NCI-H1436 treated with DMSO at 0.1 percent for 48 hours (cell line): ENCODE measurements at regions not wholly inside any gene's neighbourhood (a gene's known extent, or its start where the extent isn't known, plus 50 kb on each side); places are given as distances from the start of the nearest gene placed in this dataset.
"Not testable (repeated sequence)": the region's sequence is repeated elsewhere in the genome, so short reads cannot be mapped to it uniquely, and the experiment has no call there.

ENCODE experiments used
- DNase-seq: peaks from one replicate; lab custom pipeline; 2025; lab: John Stamatoyannopoulos, UW

DNA sequence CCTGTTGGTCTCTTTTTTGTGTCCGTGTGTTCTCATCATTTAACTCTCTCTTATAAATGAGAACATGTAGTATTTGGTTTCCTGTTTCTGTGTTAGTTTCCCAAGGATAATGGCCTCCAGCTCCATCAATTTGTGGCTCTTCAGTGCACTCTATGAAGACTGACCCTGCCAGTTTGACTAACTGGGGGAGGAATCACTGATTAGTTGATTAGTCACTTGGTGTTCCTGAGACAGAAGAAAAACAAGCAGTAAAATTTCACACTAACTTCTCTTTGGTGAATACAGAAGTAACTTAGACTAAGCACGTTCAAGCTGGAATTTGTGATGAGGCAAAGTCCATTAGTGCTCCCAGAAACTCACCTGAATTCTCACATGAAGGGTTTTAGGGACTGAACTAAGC is 495.8 kb upstream of the RORB start:
- DNase-seq = no peak

DNA sequence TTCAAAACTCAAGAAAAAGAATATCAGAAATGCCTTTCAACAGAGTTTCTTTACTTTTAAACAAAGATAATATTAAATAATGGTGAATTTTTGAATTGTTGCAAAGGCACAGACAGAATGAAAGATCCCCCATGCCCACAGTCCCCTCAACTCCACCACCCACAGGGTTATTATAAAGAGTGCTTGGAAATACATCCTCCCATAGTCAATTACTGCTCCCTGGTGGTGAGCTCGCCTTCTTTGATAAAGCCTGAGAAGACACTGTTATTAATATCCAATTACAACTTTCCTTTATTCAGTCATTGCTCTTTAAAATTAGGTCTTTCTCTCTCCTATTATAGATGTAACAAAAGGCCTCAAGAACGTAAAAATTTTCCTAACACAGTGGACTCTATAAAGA is 490.2 kb upstream of the RORB start:
- no peak for DNase-seq

DNA sequence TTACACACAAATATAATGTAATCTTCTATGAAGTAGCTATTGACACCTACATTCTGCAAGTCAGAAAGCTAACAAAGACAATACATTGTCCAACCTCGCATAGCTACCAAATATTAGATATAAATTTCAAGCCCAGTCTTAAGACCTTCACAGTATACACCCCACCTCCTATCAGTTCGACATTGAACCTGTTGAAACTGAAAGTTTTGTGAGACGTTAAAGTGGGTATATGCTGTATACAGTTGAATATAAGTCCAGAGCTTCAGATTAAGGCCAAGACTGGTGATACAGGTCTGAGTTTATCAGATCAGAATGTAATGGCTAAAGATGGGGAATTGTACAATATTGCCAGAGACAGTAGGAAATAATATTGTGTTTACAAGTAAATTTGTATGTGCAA is 489.3 kb upstream of the RORB start:
- no peak for DNase-seq

DNA sequence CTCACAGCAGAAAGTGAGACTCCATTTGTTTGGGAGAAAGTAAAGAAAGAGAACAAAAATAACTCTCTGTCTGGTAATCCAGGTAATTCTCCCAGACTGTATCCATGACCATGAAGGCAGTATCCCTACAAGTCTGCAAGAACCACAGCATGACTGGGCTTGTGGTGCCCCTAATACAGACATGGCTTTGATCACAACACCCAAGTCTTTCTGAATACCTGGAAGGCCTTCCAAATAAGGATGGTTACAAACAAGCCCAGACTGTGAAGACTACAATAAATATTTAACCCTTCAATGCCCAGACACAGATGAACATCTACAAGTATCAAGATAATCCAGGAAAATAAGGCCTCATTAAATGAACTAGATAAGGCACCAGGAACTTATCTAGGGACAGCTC is 481.1 kb upstream of the RORB start:
- DNase-seq = no peak

DNA sequence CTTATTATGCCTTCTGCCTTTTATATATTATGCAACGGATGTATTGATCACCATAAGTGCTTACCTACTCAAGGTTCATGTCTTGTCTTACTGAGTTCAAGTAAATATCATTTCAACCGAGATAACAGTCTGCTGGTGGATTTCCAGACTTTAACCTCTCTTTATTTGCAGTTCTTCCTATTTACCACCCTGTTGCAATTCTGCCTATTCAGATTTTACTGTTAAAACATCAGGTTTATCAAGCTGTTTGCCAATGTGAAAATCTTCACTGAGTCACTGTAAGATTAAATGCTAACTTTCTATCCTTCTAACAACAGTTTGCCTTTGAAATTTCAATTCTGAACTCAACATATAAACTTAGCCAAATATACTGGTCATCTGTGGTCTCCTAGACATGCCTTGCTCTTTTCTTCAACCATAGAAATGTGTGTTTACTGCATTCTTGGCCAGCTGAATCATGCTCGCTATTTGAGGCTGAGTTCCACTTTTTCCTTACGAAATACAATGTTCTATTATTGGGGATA is 471.7 kb upstream of the RORB start:
- DNase-seq = no peak

DNA sequence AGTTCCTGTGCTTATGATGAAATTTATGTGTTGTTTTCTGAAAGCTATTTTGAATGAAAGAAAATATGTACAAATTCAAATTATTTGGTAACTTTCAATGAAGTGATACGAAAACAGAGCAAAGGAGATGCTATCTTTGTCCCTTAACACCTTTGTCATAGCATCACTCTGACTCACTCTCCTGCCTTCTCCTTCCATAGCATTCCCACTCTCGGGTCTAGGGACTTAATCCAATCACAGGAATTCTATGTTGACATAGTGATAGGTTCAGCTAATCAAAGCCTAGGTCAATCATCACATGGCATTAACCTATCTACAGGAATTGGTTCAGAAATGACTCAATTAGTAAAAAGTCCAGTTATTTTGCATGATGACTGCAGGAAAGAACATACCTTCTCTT is 464.7 kb upstream of the RORB start:
- DNase-seq = no peak

DNA sequence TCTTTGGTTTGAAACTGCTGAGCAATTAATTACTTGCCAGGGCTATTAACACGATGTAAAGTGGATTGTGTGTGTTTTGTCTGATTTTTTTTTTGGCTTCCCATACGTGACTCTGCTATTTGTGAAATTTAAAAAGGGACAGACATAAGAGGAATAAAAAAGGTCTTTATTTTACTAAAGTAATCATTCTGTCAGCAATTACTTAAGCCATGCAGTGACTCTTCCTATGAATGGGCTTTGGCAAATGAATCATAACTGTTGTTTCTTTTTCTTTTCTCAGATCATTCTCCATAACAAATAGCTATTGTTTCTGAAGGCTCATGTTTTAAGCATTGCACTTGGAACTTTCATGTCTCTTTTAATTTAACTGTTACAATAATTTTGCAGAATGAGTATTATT is 461.3 kb upstream of the RORB start:
- DNase-seq = no peak

DNA sequence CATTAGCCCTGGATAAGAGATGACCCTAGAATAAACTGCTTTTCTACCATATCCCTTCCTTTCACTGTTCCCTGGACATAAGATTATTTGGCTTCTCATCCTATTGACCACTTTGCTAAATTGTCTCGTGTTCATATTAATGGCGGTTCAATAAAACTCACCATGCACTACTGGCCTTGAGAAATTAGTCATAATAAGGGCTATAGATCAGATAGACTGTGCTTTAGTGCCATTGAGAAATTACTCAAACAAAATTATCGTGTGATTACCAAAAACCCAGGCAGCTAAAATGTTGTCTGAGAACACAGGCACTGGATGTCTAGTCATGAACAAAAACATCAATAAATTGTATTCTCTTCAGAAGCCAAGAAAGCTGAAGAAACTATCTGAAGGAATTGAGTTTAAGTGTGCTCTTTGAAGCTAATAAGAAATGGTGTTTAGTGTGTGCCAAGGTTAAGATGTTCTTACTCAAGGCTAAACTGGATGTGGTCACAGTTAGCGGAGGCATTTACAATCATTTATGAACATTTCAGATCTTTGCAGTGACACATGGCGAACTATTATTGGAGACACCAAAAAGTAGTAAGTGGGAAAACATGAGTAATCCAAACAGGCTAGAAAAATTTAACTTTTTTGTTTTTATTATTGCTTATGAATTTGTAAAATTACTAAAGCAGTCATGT is 460.4 kb upstream of the RORB start:
- DNase-seq = no peak

DNA sequence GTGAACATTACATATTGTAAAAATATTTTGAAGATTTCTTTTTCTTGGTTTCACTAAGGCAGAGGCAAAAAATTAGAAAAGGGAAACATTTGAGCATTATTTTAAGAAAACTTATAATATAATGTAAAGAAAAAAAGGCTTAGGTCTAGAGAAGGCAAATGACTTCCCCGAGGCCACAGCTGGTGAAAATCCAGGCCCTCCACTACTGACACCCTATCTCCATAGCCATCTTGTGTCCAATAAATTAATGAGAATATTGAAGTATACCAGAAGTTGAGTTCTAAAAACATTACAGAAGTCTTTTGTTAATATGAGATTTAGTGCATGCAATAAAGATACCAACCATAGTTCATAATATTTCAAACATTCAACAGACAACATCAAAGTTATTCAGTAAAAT is 459.9 kb upstream of the RORB start:
- no peak for DNase-seq

DNA sequence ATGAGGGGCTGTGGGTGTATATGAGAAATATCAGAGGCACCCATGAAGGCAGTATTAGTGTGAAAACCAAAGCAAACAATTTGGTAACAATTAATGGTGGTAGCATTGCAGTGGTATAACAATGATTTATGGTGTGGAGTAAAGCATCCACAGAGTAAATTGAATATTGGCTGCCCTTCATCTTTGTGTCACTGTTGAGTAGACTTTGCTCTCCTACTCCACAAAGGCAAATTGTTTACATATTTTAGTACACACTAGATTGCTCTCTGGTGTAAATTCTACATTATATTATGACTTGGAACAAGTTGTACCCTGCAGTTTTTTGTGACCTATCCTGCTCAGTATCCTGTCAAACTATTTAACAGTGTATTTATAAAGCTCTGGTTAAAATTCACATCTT is 455.5 kb upstream of the RORB start:
- DNase-seq = no peak

DNA sequence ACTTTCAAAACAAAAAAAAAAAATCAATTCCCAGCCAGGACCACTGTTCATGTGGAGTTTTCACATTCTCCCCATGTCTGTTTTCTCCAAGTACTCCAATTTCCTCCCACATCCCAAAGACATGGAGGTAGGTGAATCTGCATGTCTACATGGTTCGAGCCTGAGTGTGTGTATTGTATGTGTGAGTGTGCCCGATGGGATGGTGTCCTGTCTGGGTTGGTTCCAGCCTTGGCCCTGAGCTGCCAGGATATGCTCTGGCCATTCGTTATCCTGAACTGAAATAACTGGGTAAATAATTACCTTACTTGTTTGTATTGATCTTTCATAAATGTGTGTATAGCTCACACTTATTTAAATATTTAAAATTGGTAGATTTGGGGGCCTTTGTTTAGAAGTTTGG is 452.3 kb upstream of the RORB start:
- DNase-seq = no peak

DNA sequence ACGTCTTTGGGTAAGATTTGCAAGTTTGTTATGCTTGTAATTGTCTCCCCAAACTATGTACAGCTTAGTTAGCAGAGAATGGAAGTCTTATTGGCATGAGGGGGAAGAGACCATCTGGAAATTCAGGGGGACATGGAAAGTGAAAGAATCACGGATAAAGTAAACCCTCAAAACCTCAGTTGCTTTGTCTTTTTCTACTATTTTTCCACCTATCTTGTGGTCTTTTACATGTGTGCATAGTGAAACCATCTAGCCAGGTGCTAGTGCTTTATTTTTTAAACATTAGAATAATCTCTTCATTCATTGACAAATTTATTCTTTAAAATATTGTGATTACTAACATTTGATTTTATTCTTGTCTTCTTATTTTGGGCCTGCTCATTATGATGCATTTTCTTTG is 441.1 kb upstream of the RORB start:
- no peak for DNase-seq

DNA sequence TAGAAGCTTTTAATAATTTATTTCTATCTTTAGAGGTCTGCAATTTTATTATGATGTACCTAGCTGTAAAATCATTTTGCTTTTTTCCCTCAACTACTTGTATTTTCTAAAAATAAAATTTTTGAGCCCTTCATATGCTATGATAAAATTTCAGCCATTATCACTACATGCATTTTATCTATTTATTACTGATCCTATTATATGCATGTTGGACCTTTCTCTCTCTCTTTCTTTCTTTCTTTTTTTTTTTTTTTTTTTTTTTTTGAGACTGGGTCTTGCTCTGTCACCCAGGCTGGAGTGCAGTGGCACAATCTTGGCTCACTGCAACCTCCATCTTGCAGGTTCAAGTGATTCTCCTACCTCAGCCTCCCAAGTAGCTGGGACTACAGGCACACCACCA is 440.1 kb upstream of the RORB start:
- DNase-seq = not testable (repeated sequence)

DNA sequence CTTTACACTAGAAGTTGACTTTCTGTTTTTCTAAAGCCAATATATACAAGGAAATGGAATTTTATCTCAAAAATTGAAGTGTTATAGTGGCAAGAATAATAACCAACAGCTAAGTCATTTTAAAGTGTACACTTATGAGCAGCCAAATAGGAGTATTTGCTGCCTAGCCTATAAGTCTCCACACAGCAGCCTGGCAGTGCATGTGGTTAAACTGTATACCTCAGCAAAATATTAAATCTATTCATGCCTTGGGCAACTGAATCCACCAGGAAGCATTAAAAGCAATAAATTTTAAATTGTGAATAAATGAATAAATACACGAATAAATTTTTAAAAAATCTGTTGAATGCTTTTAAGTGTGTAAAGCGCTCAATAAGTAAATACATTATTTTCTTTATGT is 432.4 kb upstream of the RORB start:
- DNase-seq = no peak

DNA sequence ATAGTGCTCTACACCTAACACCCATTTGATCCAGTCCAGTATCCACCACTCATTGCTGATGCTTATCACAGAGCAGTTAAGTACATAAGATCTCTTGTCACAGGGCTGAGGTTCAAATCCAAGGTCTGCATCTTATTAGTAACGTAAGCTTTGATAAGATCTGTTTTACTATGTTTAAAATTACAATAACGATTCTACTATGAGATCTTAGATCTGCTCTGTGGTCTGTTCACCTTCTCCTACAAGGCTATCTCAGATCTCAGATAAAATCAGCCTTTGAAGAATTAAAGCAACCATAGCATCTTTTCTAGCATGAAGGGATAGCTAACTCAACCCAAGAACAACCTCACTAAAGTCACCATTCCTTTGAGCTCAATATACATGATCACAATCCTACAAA is 431.0 kb upstream of the RORB start:
- DNase-seq = no peak

DNA sequence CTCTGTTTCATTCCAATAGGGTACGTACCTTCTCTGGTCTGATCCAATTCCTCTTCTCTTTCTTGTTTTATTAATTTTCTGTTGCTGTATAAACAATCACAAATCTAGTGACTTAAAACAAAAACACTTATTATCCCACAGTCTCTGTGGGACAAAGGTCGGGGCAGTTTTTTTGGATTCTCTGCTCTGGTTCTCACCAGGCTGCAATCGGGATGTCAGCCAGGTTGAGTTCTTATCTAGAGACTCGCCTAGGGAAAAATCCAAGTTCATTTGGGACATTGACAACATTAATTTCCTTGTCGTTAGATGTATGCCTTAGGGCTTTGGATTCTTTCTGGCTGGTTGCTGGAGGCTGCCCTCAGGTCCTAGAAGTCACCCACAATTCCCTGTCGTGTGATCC is 430.5 kb upstream of the RORB start:
- DNase-seq = no peak

DNA sequence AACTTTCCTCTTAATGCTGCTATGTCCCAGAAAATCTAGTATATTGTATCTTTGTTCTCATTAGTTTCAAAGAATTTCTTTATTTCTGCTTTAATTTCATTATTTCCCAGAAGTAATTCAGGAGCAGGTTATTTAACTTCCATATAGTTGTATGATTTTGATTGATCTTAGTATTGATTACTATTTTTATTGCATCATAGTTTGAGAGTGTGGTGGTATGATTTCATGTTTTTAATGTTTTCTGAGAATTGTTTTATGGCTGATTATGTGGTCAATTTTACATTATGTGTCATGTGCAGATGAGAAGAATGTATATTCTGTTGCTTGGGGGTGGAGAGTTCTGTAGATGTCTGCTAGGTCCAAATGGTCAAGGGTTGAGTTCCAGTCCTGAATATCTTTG is 425.6 kb upstream of the RORB start:
- DNase-seq = no peak

DNA sequence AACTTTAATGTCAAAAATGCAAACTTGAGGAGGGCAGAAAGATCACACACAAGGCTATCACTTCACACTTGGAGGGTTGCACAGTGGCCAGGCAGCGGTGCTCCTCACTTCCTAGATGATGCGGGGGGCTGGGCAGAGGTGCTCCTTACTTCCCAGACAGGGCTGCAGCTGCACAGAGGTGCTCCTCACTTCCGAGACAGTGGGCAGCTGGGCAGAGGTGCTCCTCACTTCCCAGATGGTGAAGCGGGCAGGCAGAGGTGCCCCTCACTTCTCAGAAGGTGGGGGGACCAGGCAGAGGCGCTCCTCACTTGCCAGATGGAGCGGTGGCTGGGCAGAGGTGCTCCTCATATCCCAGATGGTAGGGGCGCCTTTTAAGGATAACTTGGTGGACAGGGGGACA is 423.2 kb upstream of the RORB start:
- no peak for DNase-seq

DNA sequence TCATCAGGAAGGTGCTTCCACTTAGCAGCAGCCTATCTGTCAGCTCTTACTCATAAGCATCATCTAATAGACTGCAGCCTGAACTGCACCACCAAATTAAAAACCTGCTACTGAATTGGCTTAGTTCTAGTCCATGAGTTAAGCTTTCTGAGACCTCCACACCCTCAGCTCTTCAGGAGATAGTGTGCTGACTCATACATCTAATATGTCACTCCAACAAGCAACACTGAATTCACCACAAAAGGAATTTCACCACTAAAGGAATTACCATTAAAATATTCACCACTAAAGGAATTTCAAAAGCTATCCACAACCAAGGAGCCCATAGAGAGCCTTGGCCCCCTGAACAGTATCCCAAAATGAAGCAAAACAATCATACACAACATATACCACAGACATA is 418.5 kb upstream of the RORB start:
- no peak for DNase-seq

DNA sequence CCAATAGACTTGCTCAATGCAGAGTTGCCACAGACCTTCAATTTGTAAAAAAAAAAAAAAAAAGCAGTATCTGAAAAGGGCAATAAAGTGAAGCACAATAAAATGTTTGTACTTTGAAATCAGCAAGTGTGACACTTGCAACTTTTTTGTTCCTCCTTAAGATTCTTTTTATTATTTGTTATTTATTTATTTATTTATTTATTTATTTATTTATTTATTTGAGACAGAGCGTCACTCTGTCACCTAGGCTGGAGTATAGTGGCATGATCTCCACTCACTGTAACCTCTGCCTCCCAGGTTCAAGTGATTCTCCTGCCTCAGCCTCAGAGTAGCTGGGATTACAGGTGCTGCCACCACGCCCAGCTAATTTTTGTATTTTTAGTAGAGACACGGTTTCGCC is 416.5 kb upstream of the RORB start:
- not testable (repeated sequence) for DNase-seq

DNA sequence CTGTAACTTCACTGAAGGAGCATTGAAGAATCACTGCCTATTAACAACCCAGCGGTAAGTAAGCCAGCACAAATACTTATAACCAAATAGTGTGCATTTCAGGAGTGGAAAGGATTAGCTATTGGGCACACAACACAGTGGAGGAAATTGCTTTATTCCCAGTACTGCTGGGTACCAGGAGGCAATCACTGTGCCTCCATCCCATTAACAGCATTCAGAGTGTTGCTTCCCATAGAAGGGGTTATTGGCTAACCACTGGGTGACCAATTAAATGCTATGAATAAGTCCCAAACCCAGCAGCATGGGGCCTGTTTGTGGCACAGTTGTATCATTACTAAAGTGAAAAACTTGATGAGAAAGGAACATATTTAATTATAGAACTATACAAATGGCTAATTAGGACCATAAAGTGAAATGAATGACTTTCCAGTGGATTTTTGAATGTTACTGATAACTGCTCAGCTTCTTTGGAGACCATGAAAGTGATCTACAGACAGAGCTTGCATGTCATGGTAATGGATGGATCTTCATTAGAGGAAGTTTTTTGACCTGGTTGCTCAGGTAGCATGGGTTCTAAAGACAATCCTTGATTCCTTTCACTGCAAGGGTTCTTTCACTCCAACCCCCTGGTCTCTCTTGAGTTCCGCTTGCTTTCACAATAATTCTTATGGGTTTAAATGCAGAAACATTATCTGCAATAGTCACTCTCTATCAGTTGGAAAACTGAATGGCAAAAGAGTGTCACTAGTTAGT is 413.3 kb upstream of the RORB start:
- DNase-seq = no peak

DNA sequence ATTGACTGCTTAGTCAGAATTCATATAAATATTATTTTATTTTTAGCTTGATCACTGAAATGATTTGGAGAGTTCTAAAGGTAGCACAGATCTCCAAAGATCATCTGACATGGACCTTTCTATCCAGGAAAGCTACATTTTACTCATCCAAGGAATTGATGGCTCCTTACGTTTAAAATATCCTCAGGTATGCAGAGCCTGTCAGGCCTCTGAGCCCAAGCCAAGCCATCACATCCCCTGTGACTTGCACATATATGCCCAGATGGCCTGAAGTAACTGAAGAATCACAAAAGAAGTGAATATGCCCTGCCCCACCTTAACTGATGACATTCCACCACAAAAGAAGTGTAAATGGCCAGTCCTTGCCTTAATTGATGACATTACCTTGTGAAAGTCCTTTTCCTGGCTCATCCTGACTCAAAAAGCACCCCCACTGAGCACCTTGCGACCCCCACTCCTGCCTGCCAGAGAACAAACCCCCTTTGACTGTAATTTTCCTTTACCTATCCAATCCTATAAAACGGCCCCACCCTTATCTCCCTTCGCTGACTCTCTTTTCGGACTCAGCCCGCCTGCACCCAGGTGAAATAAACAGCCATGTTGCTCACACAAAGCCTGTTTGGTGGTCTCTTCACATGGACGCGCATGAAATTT is 411.6 kb upstream of the RORB start:
- not testable (repeated sequence) for DNase-seq

DNA sequence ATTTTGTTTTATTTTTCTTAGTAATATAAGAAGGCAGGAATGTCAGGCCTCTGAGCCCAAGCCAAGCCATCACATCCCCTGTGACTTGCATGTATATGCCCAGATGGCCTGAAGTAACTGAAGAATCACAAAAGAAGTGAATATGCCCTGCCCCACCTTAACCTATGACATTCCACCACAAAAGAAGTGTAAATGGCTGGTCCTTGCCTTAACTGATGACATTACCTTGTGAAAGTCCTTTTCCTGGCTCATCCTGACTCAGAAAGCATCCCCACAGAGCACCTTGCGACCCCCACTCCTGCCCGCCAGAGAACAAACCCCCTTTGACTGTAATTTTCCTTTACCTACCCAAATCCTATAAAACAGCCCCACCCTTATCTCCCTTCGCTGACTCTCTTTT is 406.2 kb upstream of the RORB start:
- DNase-seq = not testable (repeated sequence)
